ENCODE measurements at regions not wholly inside any gene's neighbourhood (a gene's known extent, or its start where the extent isn't known, plus 50 kb on each side); places are given as distances from the start of the nearest gene placed in this dataset.

DNA sequence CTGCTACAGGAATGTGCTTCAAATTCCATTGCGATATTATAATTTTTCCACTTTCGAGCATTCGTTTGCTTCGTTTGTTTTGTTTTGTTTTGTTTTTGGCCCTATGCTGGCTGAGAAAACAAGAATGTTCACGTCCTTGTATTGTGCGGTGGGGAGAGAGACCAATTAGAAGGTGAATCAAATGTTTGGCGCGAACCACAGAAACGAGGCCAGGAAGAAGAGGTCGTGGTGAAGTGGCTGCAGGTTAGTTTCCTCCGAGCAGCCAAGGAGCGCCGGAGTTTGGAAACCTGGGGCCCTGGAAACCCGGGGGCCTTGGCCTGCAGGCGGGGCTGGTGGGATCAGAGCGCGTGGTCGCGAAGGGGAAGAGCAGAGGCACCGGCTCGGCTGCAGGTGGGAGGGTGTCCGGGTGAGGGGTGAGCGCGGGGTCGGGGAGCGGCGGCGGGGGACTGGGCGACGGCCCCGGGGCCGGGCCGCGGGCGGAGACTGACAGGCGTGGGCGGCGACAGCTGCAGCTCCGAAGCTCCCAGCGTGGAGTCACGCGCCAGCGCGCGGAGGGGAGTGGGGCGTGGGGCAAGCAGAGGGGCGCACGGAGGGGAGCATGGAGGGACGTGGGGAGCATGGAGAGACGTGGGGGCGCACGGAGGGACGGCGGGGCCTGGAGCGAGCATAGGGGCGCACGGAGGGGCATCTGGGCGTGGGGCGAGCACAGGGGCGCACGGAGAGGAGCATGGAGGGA, 141.5 kb upstream of the PDE10A start:
- ChIA-PET CTCF (no interaction called here), POLR2A (no interaction called here)
- no peaks in the 10 kb centered on the region for H3K27me3 ChIP-seq (ENCODE audit: control insufficient read depth, insufficient read depth, low read length)
- TF ChIP-seq, protein P1, sequence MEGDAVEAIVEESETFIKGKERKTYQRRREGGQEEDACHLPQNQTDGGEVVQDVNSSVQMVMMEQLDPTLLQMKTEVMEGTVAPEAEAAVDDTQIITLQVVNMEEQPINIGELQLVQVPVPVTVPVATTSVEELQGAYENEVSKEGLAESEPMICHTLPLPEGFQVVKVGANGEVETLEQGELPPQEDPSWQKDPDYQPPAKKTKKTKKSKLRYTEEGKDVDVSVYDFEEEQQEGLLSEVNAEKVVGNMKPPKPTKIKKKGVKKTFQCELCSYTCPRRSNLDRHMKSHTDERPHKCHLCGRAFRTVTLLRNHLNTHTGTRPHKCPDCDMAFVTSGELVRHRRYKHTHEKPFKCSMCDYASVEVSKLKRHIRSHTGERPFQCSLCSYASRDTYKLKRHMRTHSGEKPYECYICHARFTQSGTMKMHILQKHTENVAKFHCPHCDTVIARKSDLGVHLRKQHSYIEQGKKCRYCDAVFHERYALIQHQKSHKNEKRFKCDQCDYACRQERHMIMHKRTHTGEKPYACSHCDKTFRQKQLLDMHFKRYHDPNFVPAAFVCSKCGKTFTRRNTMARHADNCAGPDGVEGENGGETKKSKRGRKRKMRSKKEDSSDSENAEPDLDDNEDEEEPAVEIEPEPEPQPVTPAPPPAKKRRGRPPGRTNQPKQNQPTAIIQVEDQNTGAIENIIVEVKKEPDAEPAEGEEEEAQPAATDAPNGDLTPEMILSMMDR (IDR thresholded peaks at IDR 0.05; ENCODE audit: insufficient read depth, low read depth, low read length): no peak
- no peak for DNase-seq (ENCODE audit: low read depth)
- H3K4me3 ChIP-seq (ENCODE audit: low read depth, low read length): no peak overlapping the region
- H3K36me3 ChIP-seq (ENCODE audit: control insufficient read depth, insufficient read depth, low read length): no peaks in the 10 kb centered on the region

DNA sequence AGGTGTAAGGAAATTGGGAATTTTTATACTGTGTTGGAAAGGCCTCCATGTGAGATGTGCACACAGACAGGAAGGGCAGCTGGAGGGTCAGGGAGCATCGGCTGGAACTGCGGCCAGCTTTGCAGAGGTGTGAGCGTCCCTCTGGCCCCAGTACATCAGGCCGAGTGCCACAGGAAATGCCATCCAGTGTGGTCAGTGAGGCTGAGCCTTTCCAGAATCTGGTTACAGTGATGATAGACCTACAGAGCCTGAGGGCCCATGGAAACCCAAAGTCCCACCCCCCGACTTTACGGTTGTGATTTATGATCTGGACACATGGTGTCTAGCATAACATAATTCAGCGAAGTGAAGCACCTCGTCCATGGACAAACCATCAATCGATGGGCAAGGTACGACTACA, 137.3 kb upstream of the PDE10A start:
- ChIA-PET POLR2A (no interaction called here), CTCF (no interaction called here)
- H3K4me3 ChIP-seq (ENCODE audit: low read depth, low read length): no peak overlapping the region
- no peak for DNase-seq (ENCODE audit: low read depth)
- no peaks in the 10 kb centered on the region for H3K36me3 ChIP-seq (ENCODE audit: control insufficient read depth, insufficient read depth, low read length)
- no peaks in the 10 kb centered on the region for H3K27me3 ChIP-seq (ENCODE audit: control insufficient read depth, insufficient read depth, low read length)
- TF ChIP-seq, protein P1 (IDR thresholded peaks at IDR 0.05; ENCODE audit: insufficient read depth, low read depth, low read length): no peak

DNA sequence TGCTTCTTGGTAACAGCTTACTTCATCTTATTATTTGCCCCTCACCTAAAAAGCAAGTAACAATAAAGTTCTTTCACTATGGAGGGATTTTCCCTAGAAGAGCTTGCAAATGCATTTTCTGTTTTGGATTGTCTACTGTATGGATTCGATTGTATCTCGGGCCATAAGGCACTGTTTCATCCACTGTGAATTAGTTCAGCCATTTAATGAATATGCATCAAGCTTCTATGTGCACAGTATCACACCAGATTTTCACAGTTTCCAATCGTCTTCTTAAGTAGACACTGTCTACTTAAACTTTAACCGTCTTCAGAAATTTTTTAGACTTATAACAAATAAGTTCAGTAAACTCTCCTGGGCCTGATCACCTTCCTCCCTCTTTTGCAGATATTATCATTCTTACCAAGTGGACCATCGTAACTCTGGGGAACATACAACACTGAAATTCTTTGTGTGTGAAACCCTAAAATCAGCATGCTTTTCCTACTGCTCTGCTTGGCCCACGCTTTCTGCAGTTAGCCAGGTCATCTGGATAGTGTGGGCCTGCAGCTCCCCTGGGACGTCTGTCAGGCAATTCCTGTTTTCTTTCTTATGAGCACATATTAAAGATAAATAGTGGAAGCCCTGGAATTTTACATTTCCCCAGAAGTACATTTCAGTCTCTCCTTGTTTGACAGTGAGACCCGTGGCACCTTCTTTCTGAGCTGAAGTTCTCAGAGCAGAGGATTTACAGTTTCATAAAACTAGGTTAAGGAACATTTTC, 136.5 kb upstream of the PDE10A start:
- no peaks in the 10 kb centered on the region for H3K27me3 ChIP-seq (ENCODE audit: control insufficient read depth, insufficient read depth, low read length)
- POLR2A ChIA-PET: no interaction called here
- DNase-seq (ENCODE audit: low read depth): no peak
- CTCF ChIA-PET: no interaction called here
- TF ChIP-seq, protein P1 (IDR thresholded peaks at IDR 0.05; ENCODE audit: insufficient read depth, low read depth, low read length): no peak
- no peaks in the 10 kb centered on the region for H3K36me3 ChIP-seq (ENCODE audit: control insufficient read depth, insufficient read depth, low read length)
- H3K4me3 ChIP-seq (ENCODE audit: low read depth, low read length): no peak overlapping the region

DNA sequence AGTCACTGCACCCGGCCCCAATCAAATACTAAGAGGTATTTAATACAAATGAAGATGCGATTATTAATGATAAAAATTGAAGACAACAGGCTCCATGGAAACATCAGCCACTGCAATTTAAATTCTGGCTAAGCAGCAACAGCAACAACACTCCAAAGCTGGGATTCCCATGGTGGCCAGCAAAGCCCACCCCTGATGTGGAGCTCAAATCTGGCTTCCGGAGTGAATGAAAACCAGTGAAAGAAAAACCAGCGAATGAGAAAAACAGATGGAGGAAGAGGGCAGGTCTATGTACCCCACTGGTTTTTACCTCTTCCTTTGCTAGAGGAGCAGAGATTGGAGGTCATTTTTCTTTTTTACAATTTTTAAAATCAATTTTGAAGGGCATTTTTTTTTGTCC, 135.9 kb upstream of the PDE10A start:
- DNase-seq (ENCODE audit: low read depth): no peak
- ChIA-PET POLR2A (no interaction called here), CTCF (no interaction called here)
- TF ChIP-seq, protein P1 (IDR thresholded peaks at IDR 0.05; ENCODE audit: insufficient read depth, low read depth, low read length): no peak
- Histone ChIP-seq H3K36me3 (ENCODE audit: control insufficient read depth, insufficient read depth, low read length) (no peaks in the 10 kb centered on the region), H3K27me3 (ENCODE audit: control insufficient read depth, insufficient read depth, low read length) (no peaks in the 10 kb centered on the region), H3K4me3 (ENCODE audit: low read depth, low read length) (no peak overlapping the region)

DNA sequence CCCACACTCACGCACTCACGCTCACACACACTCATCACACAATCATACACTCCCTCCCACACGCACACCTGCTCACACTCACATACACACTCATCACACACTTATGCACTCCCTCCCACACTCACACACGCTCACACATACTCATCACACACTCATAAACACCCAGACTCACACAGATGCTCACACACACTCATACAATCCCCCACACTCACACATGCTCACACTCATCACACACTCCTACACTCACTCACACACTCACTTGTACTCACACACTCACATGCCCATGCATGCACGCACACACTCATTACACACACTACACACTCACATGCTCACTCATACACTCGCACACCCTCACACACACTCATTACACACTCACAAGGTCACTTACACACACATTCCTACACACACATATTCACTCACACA, 131.1 kb upstream of the PDE10A start:
- DNase-seq (ENCODE audit: low read depth): no peak
- no peaks in the 10 kb centered on the region for H3K27me3 ChIP-seq (ENCODE audit: control insufficient read depth, insufficient read depth, low read length)
- H3K36me3 ChIP-seq (ENCODE audit: control insufficient read depth, insufficient read depth, low read length): no peaks in the 10 kb centered on the region
- TF ChIP-seq, protein P1 (IDR thresholded peaks at IDR 0.05; ENCODE audit: insufficient read depth, low read depth, low read length): no peak
- H3K4me3 ChIP-seq (ENCODE audit: low read depth, low read length): no peak overlapping the region
- ChIA-PET POLR2A (no interaction called here), CTCF (no interaction called here)
